ENCODE measurements at regions not wholly inside any gene's neighbourhood (a gene's known extent, or its start where the extent isn't known, plus 50 kb on each side); places are given as distances from the start of the nearest gene placed in this dataset.

DNA sequence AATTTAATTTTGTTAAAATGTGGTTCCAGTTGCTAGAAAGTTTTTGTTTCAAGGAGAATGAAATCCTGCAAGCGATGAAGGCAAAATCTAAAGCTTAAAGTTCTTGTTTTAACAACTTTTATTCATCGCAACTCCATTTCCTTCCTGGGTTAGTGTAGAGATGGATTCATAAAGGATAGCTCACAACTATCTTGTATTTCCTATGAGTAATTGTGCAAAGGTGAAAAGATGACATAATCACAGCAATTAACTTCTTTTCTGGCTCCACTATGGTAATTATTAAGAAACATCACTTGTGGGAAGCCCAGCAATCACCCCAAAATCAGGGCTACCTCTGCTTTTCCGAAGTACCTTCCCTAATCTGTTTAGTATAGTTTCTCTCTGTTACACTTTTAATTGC lies 80.8 kb upstream of the SEMA6A start:
- Histone ChIP-seq H3K9me3 (ENCODE audit: control insufficient read depth in 2 of 2, insufficient read depth in 1 of 2, low read depth in 1 of 2, low read length in 1 of 2) (peaks cover 0 to under 1% of the 10 kb centered on the region in 2 donors), H3K4me3 (ENCODE audit: low read depth in 1 of 3, low read length in 3 of 3) (no peak overlapping the region), H3K36me3 (ENCODE audit: control insufficient read depth in 3 of 3, insufficient read depth in 2 of 3, low read depth in 1 of 3, low read length in 3 of 3) (no peaks in the 10 kb centered on the region), H3K4me1 (ENCODE audit: control insufficient read depth in 3 of 3, insufficient read depth in 2 of 3, low read depth in 1 of 3, low read length in 2 of 3) (no peaks in the 10 kb centered on the region), H3K27me3 (ENCODE audit: control insufficient read depth in 3 of 3, insufficient read depth in 3 of 3, low read length in 3 of 3) (peaks cover 0 to 8% (median 3%) of the 10 kb centered on the region in 3 donors), H3K27ac (ENCODE audit: low read depth in 1 of 3, low read length in 2 of 3) (no peak overlapping the region)
- 89 to 94% (median 93%) methylated on average over 3 of the region's 3 CpGs for WGBS, 3 donors
- DNase-seq (no peak), FAIRE-seq (no peak)

DNA sequence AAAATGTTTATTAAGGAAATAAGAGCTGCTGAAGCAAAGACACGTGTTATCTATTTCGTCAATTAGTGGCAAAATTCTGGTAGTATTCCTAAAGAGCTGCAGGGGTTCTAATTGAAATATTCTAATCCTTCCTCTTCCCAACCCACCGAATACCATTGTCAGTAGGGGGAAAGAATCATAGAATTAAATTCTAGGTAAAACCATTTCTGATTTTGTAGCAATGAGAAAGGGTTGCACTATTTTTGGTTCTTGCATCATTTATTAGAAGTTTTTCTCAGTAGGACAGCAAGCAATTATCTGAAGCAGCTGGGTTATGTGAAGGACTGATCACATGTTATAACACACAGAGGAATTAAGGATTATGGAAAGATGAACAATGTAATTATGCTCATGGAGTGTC lies 80.3 kb upstream of the SEMA6A start:
- H3K4me3 ChIP-seq (ENCODE audit: low read depth in 1 of 3, low read length in 3 of 3), result no peak overlapping the region
- H3K36me3 ChIP-seq (ENCODE audit: control insufficient read depth in 3 of 3, insufficient read depth in 2 of 3, low read depth in 1 of 3, low read length in 3 of 3), result no peaks in the 10 kb centered on the region
- peaks cover 0 to 8% (median 3%) of the 10 kb centered on the region in 3 donors for H3K27me3 ChIP-seq (ENCODE audit: control insufficient read depth in 3 of 3, insufficient read depth in 3 of 3, low read length in 3 of 3)
- no peaks in the 10 kb centered on the region for H3K4me1 ChIP-seq (ENCODE audit: control insufficient read depth in 3 of 3, insufficient read depth in 2 of 3, low read depth in 1 of 3, low read length in 2 of 3)
- FAIRE-seq, result no peak
- WGBS, 3 donors, result 88 to 90% (median 88%) methylated on average over 3 of the region's 3 CpGs
- H3K9me3 ChIP-seq (ENCODE audit: control insufficient read depth in 2 of 2, insufficient read depth in 1 of 2, low read depth in 1 of 2, low read length in 1 of 2), result no peaks in the 10 kb centered on the region
- H3K27ac ChIP-seq (ENCODE audit: low read depth in 1 of 3, low read length in 2 of 3), result no peak overlapping the region
- no peak for DNase-seq

DNA sequence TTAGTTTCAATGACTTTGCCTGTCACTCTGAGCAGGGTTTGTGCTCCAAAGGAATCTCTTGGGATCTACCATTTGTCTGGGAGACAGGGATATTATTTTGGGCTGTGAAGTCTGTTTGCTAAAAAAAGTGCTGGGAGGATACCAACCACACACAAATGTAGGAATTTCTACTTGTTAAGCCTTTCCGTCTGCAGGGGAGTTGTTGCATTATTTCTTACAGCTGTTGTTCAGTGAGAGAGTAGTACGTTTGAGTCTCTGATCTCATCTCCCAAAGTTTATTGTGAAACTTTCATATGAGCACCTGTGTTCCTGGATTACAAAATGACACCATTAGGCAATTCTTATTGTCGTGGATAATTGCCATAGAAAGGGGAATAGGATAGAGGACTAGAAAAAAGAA lies 78.3 kb upstream of the SEMA6A start:
- H3K9me3 ChIP-seq (ENCODE audit: control insufficient read depth in 2 of 2, insufficient read depth in 1 of 2, low read depth in 1 of 2, low read length in 1 of 2), result no peaks in the 10 kb centered on the region
- H3K4me3 ChIP-seq (ENCODE audit: low read depth in 1 of 3, low read length in 3 of 3), result no peak overlapping the region
- 51 to 58% (median 53%) methylated on average over 3 of the region's 3 CpGs for WGBS, 3 donors
- no peaks in the 10 kb centered on the region for H3K36me3 ChIP-seq (ENCODE audit: control insufficient read depth in 3 of 3, insufficient read depth in 2 of 3, low read depth in 1 of 3, low read length in 3 of 3)
- H3K27me3 ChIP-seq (ENCODE audit: control insufficient read depth in 3 of 3, insufficient read depth in 3 of 3, low read length in 3 of 3), result peaks cover 0 to 8% (median 3%) of the 10 kb centered on the region in 3 donors
- no peak for DNase-seq
- no peaks in the 10 kb centered on the region for H3K4me1 ChIP-seq (ENCODE audit: control insufficient read depth in 3 of 3, insufficient read depth in 2 of 3, low read depth in 1 of 3, low read length in 2 of 3)
- H3K27ac ChIP-seq (ENCODE audit: low read depth in 1 of 3, low read length in 2 of 3), result no peak overlapping the region
- no peak for FAIRE-seq

DNA sequence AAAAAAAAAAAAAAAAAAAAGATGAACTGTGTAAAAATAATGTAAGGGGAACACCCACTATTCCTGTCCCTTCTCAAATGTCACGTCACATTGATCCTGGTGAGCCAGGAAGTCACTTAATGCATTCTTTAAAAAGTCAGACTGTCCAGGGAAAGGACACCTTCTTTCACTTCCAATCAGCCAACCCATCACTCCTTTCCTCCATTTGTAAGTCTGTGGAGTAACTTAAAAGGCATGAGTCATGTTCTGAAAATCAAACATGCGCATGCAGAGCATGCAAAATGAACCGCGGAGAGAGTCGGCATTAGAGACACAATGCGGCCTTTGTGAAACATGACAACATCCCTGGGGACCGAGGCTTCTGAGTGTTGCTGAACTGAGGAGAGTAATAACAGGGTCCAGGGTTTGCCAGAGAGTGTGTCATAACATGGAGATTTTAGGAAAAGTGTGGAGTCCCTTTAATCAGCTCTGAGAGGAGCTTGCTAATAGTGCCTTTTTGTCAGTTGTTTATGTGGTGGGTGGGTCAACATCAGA lies 77.6 kb upstream of the SEMA6A start:
- no peaks in the 10 kb centered on the region for H3K4me1 ChIP-seq (ENCODE audit: control insufficient read depth in 3 of 3, insufficient read depth in 2 of 3, low read depth in 1 of 3, low read length in 2 of 3)
- no peaks in the 10 kb centered on the region for H3K36me3 ChIP-seq (ENCODE audit: control insufficient read depth in 3 of 3, insufficient read depth in 2 of 3, low read depth in 1 of 3, low read length in 3 of 3)
- peaks cover 0 to 8% (median 3%) of the 10 kb centered on the region in 3 donors for H3K27me3 ChIP-seq (ENCODE audit: control insufficient read depth in 3 of 3, insufficient read depth in 3 of 3, low read length in 3 of 3)
- H3K9me3 ChIP-seq (ENCODE audit: control insufficient read depth in 2 of 2, insufficient read depth in 1 of 2, low read depth in 1 of 2, low read length in 1 of 2), result no peaks in the 10 kb centered on the region
- FAIRE-seq (no peak), DNase-seq (peak in 1 of 2 donors; percentile 18)
- H3K4me3 ChIP-seq (ENCODE audit: low read depth in 1 of 3, low read length in 3 of 3), result no peak overlapping the region
- WGBS, 3 donors, result 48 to 61% (median 55%) methylated on average over 7 of the region's 7 CpGs
- no peak overlapping the region for H3K27ac ChIP-seq (ENCODE audit: low read depth in 1 of 3, low read length in 2 of 3)

DNA sequence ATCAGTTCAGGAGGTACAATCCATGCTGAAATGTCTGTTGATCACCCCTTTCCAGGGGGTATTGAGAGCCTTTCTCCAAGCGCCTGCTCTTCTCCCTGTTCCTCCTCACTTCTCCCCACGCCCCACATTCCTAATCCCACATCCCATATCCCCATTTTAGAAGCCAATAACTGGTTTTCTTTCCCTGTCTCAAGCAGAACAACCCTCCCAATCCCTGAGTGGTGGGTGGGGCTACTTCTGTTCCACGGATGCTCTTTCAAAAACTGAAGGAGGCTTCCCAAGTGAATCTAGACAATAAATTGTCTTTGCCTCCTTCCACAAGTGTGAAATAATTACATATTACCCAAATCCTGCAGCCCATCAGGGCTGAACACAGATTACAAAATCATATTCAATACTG lies 77.0 kb upstream of the SEMA6A start:
- Histone ChIP-seq H3K36me3 (ENCODE audit: control insufficient read depth in 3 of 3, insufficient read depth in 2 of 3, low read depth in 1 of 3, low read length in 3 of 3) (no peaks in the 10 kb centered on the region), H3K9me3 (ENCODE audit: control insufficient read depth in 2 of 2, insufficient read depth in 1 of 2, low read depth in 1 of 2, low read length in 1 of 2) (no peaks in the 10 kb centered on the region), H3K27me3 (ENCODE audit: control insufficient read depth in 3 of 3, insufficient read depth in 3 of 3, low read length in 3 of 3) (peaks cover 0 to 6% (median 3%) of the 10 kb centered on the region in 3 donors), H3K4me1 (ENCODE audit: control insufficient read depth in 3 of 3, insufficient read depth in 2 of 3, low read depth in 1 of 3, low read length in 2 of 3) (no peaks in the 10 kb centered on the region), H3K27ac (ENCODE audit: low read depth in 1 of 3, low read length in 2 of 3) (no peak overlapping the region), H3K4me3 (ENCODE audit: low read depth in 1 of 3, low read length in 3 of 3) (no peak overlapping the region)
- WGBS, 3 donors, result 67 to 82% (median 78%) methylated on average over 3 of the region's 3 CpGs
- no peak for DNase-seq
- no peak for FAIRE-seq

DNA sequence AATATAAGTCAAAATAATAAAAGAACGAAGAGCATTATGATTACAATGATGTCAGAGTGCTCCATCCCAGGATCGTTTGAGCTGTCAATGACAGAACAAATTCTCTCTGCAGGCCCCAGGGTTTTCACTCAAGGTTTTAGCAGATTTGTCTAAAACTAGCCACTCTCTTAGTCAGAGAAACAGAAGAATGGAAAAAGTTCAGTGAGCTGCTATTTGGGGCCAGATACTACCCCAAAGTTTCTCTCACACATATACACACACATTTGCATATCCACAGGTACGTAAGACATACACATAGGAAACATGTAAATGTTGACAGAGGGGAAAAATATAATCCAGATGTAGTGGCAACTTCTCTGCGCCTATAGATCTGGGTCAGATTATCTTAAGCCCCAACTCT lies 76.3 kb upstream of the SEMA6A start:
- H3K4me1 ChIP-seq (ENCODE audit: control insufficient read depth in 3 of 3, insufficient read depth in 2 of 3, low read depth in 1 of 3, low read length in 2 of 3), result no peaks in the 10 kb centered on the region
- H3K9me3 ChIP-seq (ENCODE audit: control insufficient read depth in 2 of 2, insufficient read depth in 1 of 2, low read depth in 1 of 2, low read length in 1 of 2), result no peaks in the 10 kb centered on the region
- WGBS, 3 donors, result 82 to 89% (median 85%) methylated on average over 4 of the region's 4 CpGs
- H3K27me3 ChIP-seq (ENCODE audit: control insufficient read depth in 3 of 3, insufficient read depth in 3 of 3, low read length in 3 of 3), result peaks cover 0 to 6% (median 3%) of the 10 kb centered on the region in 3 donors
- no peak overlapping the region for H3K27ac ChIP-seq (ENCODE audit: low read depth in 1 of 3, low read length in 2 of 3)
- H3K36me3 ChIP-seq (ENCODE audit: control insufficient read depth in 3 of 3, insufficient read depth in 2 of 3, low read depth in 1 of 3, low read length in 3 of 3), result no peaks in the 10 kb centered on the region
- FAIRE-seq (no peak), DNase-seq (no peak)
- H3K4me3 ChIP-seq (ENCODE audit: low read depth in 1 of 3, low read length in 3 of 3), result no peak overlapping the region

DNA sequence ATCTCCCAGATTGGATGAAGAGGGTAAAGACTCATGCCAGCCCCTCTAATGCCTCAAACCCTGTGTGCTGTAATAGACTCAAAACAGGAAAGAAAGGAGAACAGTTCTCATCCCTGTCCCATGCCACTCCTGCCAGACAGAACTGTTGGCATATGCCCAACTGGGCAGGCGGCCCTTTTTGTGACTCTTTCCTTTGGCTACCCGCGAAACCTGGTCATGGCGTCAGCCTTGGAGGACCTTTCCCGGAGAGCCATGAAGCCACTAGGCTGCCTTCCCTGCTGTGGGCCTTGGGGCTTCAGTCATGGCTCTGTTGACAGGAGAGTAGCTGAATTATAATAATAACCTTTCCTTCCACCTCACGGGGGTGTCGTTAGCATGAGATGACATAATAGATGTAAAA lies 75.9 kb upstream of the SEMA6A start:
- Histone ChIP-seq H3K9me3 (ENCODE audit: control insufficient read depth in 2 of 2, insufficient read depth in 1 of 2, low read depth in 1 of 2, low read length in 1 of 2) (no peaks in the 10 kb centered on the region), H3K4me3 (ENCODE audit: low read depth in 1 of 3, low read length in 3 of 3) (no peak overlapping the region), H3K4me1 (ENCODE audit: control insufficient read depth in 3 of 3, insufficient read depth in 2 of 3, low read depth in 1 of 3, low read length in 2 of 3) (no peaks in the 10 kb centered on the region), H3K27ac (ENCODE audit: low read depth in 1 of 3, low read length in 2 of 3) (no peak overlapping the region), H3K36me3 (ENCODE audit: control insufficient read depth in 3 of 3, insufficient read depth in 2 of 3, low read depth in 1 of 3, low read length in 3 of 3) (no peaks in the 10 kb centered on the region), H3K27me3 (ENCODE audit: control insufficient read depth in 3 of 3, insufficient read depth in 3 of 3, low read length in 3 of 3) (peaks cover 0 to 6% (median 3%) of the 10 kb centered on the region in 3 donors)
- FAIRE-seq, result no peak
- 90 to 98% (median 94%) methylated on average over 7 of the region's 7 CpGs for WGBS, 3 donors
- DNase-seq, result no peak

DNA sequence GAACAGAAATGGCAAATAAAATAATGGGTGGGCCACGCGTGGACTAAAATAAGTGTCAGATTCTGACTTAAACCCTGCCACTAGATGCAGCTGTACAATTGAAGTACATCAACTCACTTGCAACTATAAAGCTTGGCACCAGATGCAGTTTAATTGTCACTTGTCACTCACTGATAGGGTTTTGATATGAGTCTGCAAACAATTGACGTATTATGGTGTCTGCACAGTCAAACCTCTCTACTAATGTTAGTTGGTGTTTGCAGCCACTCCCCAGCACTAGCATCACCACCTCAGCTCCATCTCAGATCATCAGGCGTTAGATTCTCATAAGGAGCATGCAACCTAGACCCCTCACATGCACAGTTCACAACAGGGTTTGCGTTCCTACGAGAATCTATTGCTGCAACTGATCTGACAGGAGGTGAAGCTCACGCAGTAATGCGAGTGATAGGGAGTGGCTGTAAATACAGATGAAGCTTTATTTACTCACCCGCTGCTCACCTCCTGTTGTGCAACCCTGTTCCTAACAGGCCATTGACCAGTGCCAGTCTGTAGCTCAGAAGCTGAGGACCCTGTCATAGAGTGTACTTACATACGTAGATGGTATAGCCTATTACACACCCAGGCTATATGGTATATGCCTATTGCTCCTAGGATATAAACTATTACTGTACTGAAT lies 72.1 kb upstream of the SEMA6A start:
- H3K36me3 ChIP-seq (ENCODE audit: control insufficient read depth in 3 of 3, insufficient read depth in 2 of 3, low read depth in 1 of 3, low read length in 3 of 3), result no peaks in the 10 kb centered on the region
- H3K27ac ChIP-seq (ENCODE audit: low read depth in 1 of 3, low read length in 2 of 3), result no peak overlapping the region
- WGBS, 3 donors, result 66 to 83% (median 68%) methylated on average over 10 of the region's 10 CpGs
- H3K4me1 ChIP-seq (ENCODE audit: control insufficient read depth in 3 of 3, insufficient read depth in 2 of 3, low read depth in 1 of 3, low read length in 2 of 3), result no peaks in the 10 kb centered on the region
- DNase-seq (peak in 1 of 2 donors; percentile 2), FAIRE-seq (no peak)
- H3K9me3 ChIP-seq (ENCODE audit: control insufficient read depth in 2 of 2, insufficient read depth in 1 of 2, low read depth in 1 of 2, low read length in 1 of 2), result no peaks in the 10 kb centered on the region
- peaks cover 0 to 5% (median 0%) of the 10 kb centered on the region in 3 donors for H3K27me3 ChIP-seq (ENCODE audit: control insufficient read depth in 3 of 3, insufficient read depth in 3 of 3, low read length in 3 of 3)
- H3K4me3 ChIP-seq (ENCODE audit: low read depth in 1 of 3, low read length in 3 of 3), result no peak overlapping the region

DNA sequence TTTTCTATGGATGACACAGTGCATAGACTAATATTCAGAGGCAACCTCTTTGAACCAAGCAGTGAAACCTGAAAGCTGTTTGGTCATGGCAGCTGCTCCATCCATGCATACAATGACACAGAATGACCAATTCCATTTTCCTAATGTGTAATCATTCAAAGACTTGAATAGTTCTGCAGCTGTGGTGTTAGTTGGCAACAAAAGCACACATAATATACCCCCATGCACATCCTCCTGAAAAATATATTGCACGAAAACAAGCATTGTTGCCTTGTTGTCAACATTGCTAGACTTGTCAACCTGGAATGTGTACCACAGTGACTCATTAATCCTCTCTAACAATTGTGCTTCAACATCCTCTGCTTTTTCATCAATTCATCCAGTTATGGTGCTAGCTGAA lies 71.0 kb upstream of the SEMA6A start:
- FAIRE-seq (no peak), DNase-seq (no peak)
- no peak overlapping the region for H3K4me3 ChIP-seq (ENCODE audit: low read depth in 1 of 3, low read length in 3 of 3)
- no peaks in the 10 kb centered on the region for H3K9me3 ChIP-seq (ENCODE audit: control insufficient read depth in 2 of 2, insufficient read depth in 1 of 2, low read depth in 1 of 2, low read length in 1 of 2)
- H3K36me3 ChIP-seq (ENCODE audit: control insufficient read depth in 3 of 3, insufficient read depth in 2 of 3, low read depth in 1 of 3, low read length in 3 of 3), result no peaks in the 10 kb centered on the region
- 79 to 94% (median 92%) methylated on average over 1 of the region's 1 CpG for WGBS, 3 donors
- no peaks in the 10 kb centered on the region for H3K4me1 ChIP-seq (ENCODE audit: control insufficient read depth in 3 of 3, insufficient read depth in 2 of 3, low read depth in 1 of 3, low read length in 2 of 3)
- H3K27ac ChIP-seq (ENCODE audit: low read depth in 1 of 3, low read length in 2 of 3), result no peak overlapping the region
- no peaks in the 10 kb centered on the region for H3K27me3 ChIP-seq (ENCODE audit: control insufficient read depth in 3 of 3, insufficient read depth in 3 of 3, low read length in 3 of 3)
